ENCODE measurements at regions not wholly inside any gene's neighbourhood (a gene's known extent, or its start where the extent isn't known, plus 50 kb on each side); places are given as distances from the start of the nearest gene placed in this dataset.
"Not testable (repeated sequence)": the region's sequence is repeated elsewhere in the genome, so short reads cannot be mapped to it uniquely, and the experiment has no call there.

GRCh38 chr10:117790621-117791020, 248.1 kb downstream of the EMX2 start:
- ATAC-seq, result no peak

- no peak for ATAC-seq
Measured at GRCh38 chr10:117792214-117792613, 249.7 kb downstream of the EMX2 start.

GRCh38 chr10:117796130-117796745, 250.5 kb downstream of the RAB11FIP2 start:
- ATAC-seq, result no peak

- ATAC-seq, result no peak
Measured at GRCh38 chr10:117797296-117797695, 249.4 kb downstream of the RAB11FIP2 start.

GRCh38 chr10:117801691-117802090, 245.1 kb downstream of the RAB11FIP2 start:
- no peak for ATAC-seq

GRCh38 chr10:117804470-117805011, 242.2 kb downstream of the RAB11FIP2 start:
- ATAC-seq, result peak; percentile 62

- ATAC-seq, result no peak
Measured at GRCh38 chr10:117805139-117805538, 241.6 kb downstream of the RAB11FIP2 start.

- ATAC-seq, result no peak
Measured at GRCh38 chr10:117807441-117807840, 239.3 kb downstream of the RAB11FIP2 start.

- ATAC-seq, result not testable (repeated sequence)
Measured at GRCh38 chr10:117815816-117816215, 230.9 kb downstream of the RAB11FIP2 start.

- ATAC-seq, result no peak
Measured at GRCh38 chr10:117817116-117817515, 229.6 kb downstream of the RAB11FIP2 start.

- peak; percentile 42 for ATAC-seq
Measured at GRCh38 chr10:117818721-117819120, 228.0 kb downstream of the RAB11FIP2 start.

- ATAC-seq, result no peak
Measured at GRCh38 chr10:117819304-117819703, 227.4 kb downstream of the RAB11FIP2 start.

GRCh38 chr10:117823980-117824379, 222.8 kb downstream of the RAB11FIP2 start:
- ATAC-seq, result no peak

- no peak for ATAC-seq
Measured at GRCh38 chr10:117830205-117830604, 216.5 kb downstream of the RAB11FIP2 start.

- ATAC-seq, result no peak
Measured at GRCh38 chr10:117830787-117831212, 215.9 kb downstream of the RAB11FIP2 start.

GRCh38 chr10:117838500-117839498, 207.9 kb downstream of the RAB11FIP2 start:
- ATAC-seq, result not testable (repeated sequence)

- not testable (repeated sequence) for ATAC-seq
Measured at GRCh38 chr10:117856426-117856825, 190.3 kb downstream of the RAB11FIP2 start.

- peak; percentile 94 for ATAC-seq
Measured at GRCh38 chr10:117860135-117860534, 186.6 kb downstream of the RAB11FIP2 start.

GRCh38 chr10:117860823-117861222, 185.9 kb downstream of the RAB11FIP2 start:
- ATAC-seq, result peak; percentile 50

- no peak for ATAC-seq
Measured at GRCh38 chr10:117861329-117861728, 185.4 kb downstream of the RAB11FIP2 start.

- no peak for ATAC-seq
Measured at GRCh38 chr10:117863771-117864170, 183.0 kb downstream of the RAB11FIP2 start.

- ATAC-seq, result no peak
Measured at GRCh38 chr10:117865945-117866344, 180.8 kb downstream of the RAB11FIP2 start.

- no peak for ATAC-seq
Measured at GRCh38 chr10:117868151-117868550, 178.6 kb downstream of the RAB11FIP2 start.
